ENCODE measurements at regions not wholly inside any gene's neighbourhood (a gene's known extent, or its start where the extent isn't known, plus 50 kb on each side); places are given as distances from the start of the nearest gene placed in this dataset.
"Not testable (repeated sequence)": the region's sequence is repeated elsewhere in the genome, so short reads cannot be mapped to it uniquely, and the experiment has no call there.

DNA sequence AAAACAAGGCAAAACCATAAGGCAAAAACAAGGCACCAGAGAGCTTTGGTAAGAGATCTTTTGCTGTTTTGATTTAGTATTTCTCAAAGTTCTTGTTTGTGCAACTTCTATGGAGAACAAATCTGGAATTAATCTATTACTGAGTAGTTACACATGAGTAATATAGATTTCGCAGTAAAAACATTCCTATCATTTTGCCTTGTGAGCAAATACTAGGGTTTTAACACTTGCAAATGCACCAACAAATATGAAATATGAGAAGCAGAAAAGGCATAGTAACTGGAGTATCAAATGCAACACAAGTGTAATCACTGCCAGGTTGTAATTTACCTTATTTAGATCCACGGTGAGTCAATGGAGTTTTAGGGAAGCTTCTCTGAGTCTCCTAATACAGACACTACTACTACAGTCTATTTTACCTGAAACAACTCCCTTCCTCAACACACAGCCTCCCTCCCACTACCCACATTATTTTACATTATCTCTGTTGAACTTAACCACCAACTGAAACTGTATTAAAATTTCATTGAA, 324.1 kb downstream of the FLRT2 start:
- peak; percentile 86 for DNase-seq (ENCODE audit: low read depth)
- TF ChIP-seq, protein P1, sequence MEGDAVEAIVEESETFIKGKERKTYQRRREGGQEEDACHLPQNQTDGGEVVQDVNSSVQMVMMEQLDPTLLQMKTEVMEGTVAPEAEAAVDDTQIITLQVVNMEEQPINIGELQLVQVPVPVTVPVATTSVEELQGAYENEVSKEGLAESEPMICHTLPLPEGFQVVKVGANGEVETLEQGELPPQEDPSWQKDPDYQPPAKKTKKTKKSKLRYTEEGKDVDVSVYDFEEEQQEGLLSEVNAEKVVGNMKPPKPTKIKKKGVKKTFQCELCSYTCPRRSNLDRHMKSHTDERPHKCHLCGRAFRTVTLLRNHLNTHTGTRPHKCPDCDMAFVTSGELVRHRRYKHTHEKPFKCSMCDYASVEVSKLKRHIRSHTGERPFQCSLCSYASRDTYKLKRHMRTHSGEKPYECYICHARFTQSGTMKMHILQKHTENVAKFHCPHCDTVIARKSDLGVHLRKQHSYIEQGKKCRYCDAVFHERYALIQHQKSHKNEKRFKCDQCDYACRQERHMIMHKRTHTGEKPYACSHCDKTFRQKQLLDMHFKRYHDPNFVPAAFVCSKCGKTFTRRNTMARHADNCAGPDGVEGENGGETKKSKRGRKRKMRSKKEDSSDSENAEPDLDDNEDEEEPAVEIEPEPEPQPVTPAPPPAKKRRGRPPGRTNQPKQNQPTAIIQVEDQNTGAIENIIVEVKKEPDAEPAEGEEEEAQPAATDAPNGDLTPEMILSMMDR (conservative IDR thresholded peaks at IDR 0.05; ENCODE audit: control insufficient read depth, insufficient read depth, low read depth, low read length), result no peak
- H3K4me3 ChIP-seq (ENCODE audit: control insufficient read depth, low read depth, low read length), result no peak overlapping the region

DNA sequence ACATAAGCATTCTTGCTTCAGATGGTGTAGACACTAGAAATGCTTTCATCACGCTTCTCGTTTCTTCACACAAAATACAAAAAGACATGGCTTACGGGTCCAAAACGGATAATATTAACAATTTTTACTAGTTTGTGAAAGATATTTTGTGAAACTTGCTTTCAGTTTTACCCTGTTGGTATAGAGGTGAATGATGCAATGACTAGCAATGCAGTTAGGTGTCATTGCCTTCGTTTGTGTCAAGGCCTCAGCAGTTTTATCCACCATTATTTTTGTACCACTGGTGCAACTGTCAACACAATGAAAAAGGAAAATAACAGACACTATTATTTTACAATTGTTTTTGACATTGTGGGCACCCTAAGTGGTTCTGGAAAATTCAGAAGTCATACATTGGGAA, 323.0 kb downstream of the FLRT2 start:
- TF ChIP-seq, protein P1 (conservative IDR thresholded peaks at IDR 0.05; ENCODE audit: control insufficient read depth, insufficient read depth, low read depth, low read length), result no peak
- H3K4me3 ChIP-seq (ENCODE audit: control insufficient read depth, low read depth, low read length), result no peak overlapping the region
- no peak for DNase-seq (ENCODE audit: low read depth)

- peak; percentile 78 for DNase-seq (ENCODE audit: low read depth)
Measured at GRCh38 chr14:85852123-85852522, 322.2 kb downstream of the FLRT2 start.

DNA sequence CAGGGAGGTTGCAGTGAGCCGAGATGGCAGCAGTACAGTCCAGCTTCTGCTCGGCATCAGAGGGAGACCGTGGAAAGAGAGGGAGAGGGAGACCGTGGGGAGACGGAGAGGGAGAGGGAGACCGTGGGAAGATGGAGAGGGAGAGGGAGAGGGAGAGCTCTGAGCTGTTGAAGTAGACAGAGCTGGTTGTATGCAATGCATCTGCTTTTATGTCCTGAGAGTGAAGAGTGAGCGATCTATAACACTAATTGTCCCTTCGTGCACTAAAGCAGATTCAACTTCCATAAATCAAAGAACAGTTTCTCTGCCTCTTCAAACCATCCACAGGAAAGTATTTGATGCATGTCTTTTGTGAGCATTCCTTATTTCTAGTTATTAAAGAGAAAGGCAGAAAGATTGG, 300.6 kb downstream of the FLRT2 start:
- not testable (repeated sequence) for DNase-seq (ENCODE audit: low read depth); H3K4me3 ChIP-seq (ENCODE audit: control insufficient read depth, low read depth, low read length)

More at GRCh38 chr14:85852123-85852522, 322.2 kb downstream of the FLRT2 start:
- not testable (repeated sequence) for H3K4me3 ChIP-seq (ENCODE audit: control insufficient read depth, low read depth, low read length)

DNA sequence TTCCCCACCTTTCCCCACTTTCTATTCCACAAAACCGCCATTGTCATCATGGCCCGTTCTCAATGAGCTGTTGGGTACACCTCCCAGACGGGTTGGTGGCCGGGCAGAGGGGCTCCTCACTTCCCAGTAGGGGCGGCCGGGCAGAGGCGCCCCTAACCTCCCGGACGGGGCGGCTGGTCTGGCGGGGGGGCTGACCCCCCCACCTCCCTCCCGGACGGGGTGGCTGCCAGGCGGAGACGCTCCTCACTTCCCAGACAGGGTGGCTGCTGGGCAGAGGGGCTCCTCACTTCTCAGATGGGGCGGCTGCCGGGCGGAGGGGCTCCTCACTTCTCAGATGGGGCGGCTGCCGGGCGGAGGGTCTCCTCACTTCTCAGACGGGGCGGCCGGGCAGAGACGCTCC, 299.7 kb downstream of the FLRT2 start:
- not testable (repeated sequence) for DNase-seq (ENCODE audit: low read depth); H3K4me3 ChIP-seq (ENCODE audit: control insufficient read depth, low read depth, low read length)

- DNase-seq (ENCODE audit: low read depth), result no peak
- TF ChIP-seq, protein P1 (conservative IDR thresholded peaks at IDR 0.05; ENCODE audit: control insufficient read depth, insufficient read depth, low read depth, low read length), result no peak
- no peak overlapping the region for H3K4me3 ChIP-seq (ENCODE audit: control insufficient read depth, low read depth, low read length)
Measured at GRCh38 chr14:85824526-85824925, 294.6 kb downstream of the FLRT2 start.

DNA sequence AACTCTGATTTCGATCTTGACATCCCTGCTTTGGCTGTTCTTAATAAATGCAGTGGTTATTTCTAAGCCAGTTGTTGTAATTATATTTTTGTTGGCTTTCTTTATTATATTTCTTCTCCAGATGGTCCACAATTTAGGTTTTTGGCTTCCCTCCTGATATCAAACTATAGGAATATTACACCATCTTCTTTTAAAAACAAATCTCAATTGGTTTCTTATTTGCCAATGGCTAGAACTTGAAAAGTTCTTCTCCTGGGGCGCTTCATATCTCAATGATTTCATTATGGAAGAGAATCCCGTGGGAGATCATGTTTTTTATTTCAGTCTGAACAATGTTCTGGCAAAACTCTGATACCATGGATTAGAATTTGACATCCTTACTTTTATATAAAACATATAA, 292.3 kb downstream of the FLRT2 start:
- H3K4me3 ChIP-seq (ENCODE audit: control insufficient read depth, low read depth, low read length), result no peak overlapping the region
- TF ChIP-seq, protein P1 (conservative IDR thresholded peaks at IDR 0.05; ENCODE audit: control insufficient read depth, insufficient read depth, low read depth, low read length), result no peak
- DNase-seq (ENCODE audit: low read depth), result no peak

DNA sequence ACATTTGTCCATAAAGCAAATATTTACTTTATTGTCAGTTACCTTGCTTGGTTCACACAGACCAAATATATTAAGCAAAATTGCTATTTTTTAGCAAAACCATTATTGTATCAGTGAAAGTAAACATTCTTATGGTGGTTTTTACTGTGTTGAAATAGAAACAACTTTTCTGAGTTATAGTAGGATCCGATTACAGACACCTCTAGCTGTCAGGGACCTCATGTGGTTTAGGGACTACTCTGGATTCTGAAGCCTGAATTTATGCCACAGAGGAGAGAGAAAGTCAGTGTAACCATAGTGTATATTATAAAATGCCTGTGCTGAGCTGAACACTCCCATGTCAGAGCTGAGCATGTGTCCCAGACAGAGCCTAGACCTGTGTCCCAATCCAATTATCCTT, 287.5 kb downstream of the FLRT2 start:
- TF ChIP-seq, protein P1 (conservative IDR thresholded peaks at IDR 0.05; ENCODE audit: control insufficient read depth, insufficient read depth, low read depth, low read length), result no peak
- no peak overlapping the region for H3K4me3 ChIP-seq (ENCODE audit: control insufficient read depth, low read depth, low read length)
- DNase-seq (ENCODE audit: low read depth), result no peak
